Inflammatory macrophage treated with lipopolysaccharide for 1 hour (primary cell): ENCODE measurements at regions not wholly inside any gene's neighbourhood (a gene's known extent, or its start where the extent isn't known, plus 50 kb on each side); places are given as distances from the start of the nearest gene placed in this dataset.
A peak's percentile ranks its signal among the peaks of the same experiment; 100 is the strongest.
"Not testable (repeated sequence)": the region's sequence is repeated elsewhere in the genome, so short reads cannot be mapped to it uniquely, and the experiment has no call there.

Experiments used
- DNase-seq, 2 donors: peaks; one replicate each; pipeline ENCODE4 v3.0.0-alpha.2; 2020 to 2022

GRCh38 chr1:234785471-234785919 is 175.5 kb upstream of the IRF2BP2 start:
- not testable (repeated sequence) for DNase-seq

- DNase-seq = not testable (repeated sequence)
Measured at GRCh38 chr1:234784108-234784507, 174.1 kb upstream of the IRF2BP2 start.

- no peak for DNase-seq
Measured at GRCh38 chr1:234782791-234783190, 172.8 kb upstream of the IRF2BP2 start.

GRCh38 chr1:234782105-234782751 is 172.2 kb upstream of the IRF2BP2 start:
- DNase-seq = no peak

- DNase-seq = peak in 1 of 2 donors; percentile 49
Measured at GRCh38 chr1:234781241-234782065, 171.5 kb upstream of the IRF2BP2 start.

- no peak for DNase-seq
Measured at GRCh38 chr1:234780531-234781162, 170.7 kb upstream of the IRF2BP2 start.

- DNase-seq = no peak
Measured at GRCh38 chr1:234780112-234780511, 170.1 kb upstream of the IRF2BP2 start.

GRCh38 chr1:234779600-234779999 is 169.6 kb upstream of the IRF2BP2 start:
- DNase-seq = not testable (repeated sequence)

GRCh38 chr1:234779160-234779538 is 169.2 kb upstream of the IRF2BP2 start:
- no peak for DNase-seq

- DNase-seq = peak; percentile 68 to 77
Measured at GRCh38 chr1:234778221-234779159, 168.5 kb upstream of the IRF2BP2 start.

- DNase-seq = no peak
Measured at GRCh38 chr1:234777856-234778220, 167.9 kb upstream of the IRF2BP2 start.

- DNase-seq = peak; percentile 26 to 63
Measured at GRCh38 chr1:234776876-234777855, 167.2 kb upstream of the IRF2BP2 start.

- DNase-seq = no peak
Measured at GRCh38 chr1:234776256-234776875, 166.4 kb upstream of the IRF2BP2 start.

GRCh38 chr1:234775477-234776246 is 165.7 kb upstream of the IRF2BP2 start:
- DNase-seq = peak; percentile 89 to 92

- DNase-seq = peak; percentile 29 to 41
Measured at GRCh38 chr1:234774971-234775370, 165.0 kb upstream of the IRF2BP2 start.

GRCh38 chr1:234773936-234774677 is 164.1 kb upstream of the IRF2BP2 start:
- no peak for DNase-seq

- peak; percentile 90 to 98 for DNase-seq
Measured at GRCh38 chr1:234772345-234773147, 162.6 kb upstream of the IRF2BP2 start.

- DNase-seq = peak; percentile 32 to 41
Measured at GRCh38 chr1:234771642-234772344, 161.8 kb upstream of the IRF2BP2 start.
